Natural killer cell (primary cell): ENCODE measurements at regions not wholly inside any gene's neighbourhood (a gene's known extent, or its start where the extent isn't known, plus 50 kb on each side); places are given as distances from the start of the nearest gene placed in this dataset.

Source experiments
- ATAC-seq, 3 donors: fragments of 150-1000 bp in 2 of 3; fragments of 200-7000 bp in 1 of 3; cut with Tn5 transposase; 1 replicate in 1 of 3; 2 replicates in 2 of 3; pipeline ENCODE4 v1.10.0; 2021; ENCODE audit warnings: mild to moderate bottlenecking in 2 of 3, moderate library complexity in 2 of 3
- DNase-seq, 2 donors: peaks; one replicate each; pipeline versions ENCODE4 v3.0.0 to v3.0.0-alpha.2; 2013 to 2021; ENCODE audit warnings: mixed read lengths in 1 of 2
- H3K27ac ChIP-seq: one replicate; pipeline ENCODE4 v1.5.1; 2013; ENCODE audit warnings: mild to moderate bottlenecking, low read length
- H3K27me3 ChIP-seq: one replicate; pipeline ENCODE4 v1.6.1; 2013; ENCODE audit warnings: low read length; ENCODE audit not compliant: control insufficient read depth, insufficient read depth
- H3K36me3 ChIP-seq: one replicate; pipeline ENCODE4 v1.6.1; 2013; ENCODE audit warnings: low read length; ENCODE audit not compliant: control insufficient read depth, insufficient read depth
- H3K4me1 ChIP-seq: one replicate; pipeline ENCODE4 v1.6.1; 2013; ENCODE audit warnings: low read length; ENCODE audit not compliant: control insufficient read depth, insufficient read depth
- H3K4me3 ChIP-seq: one replicate; pipeline ENCODE4 v1.5.1; 2013; ENCODE audit warnings: low read length
- H3K9me3 ChIP-seq: one replicate; pipeline ENCODE4 v1.6.1; 2013; ENCODE audit warnings: low read length; ENCODE audit not compliant: control insufficient read depth, insufficient read depth
- H3K27ac Mint-ChIP-seq, 2 donors: one replicate each; pipeline ENCODE4 v1.8.0; 2022; ENCODE audit warnings: mild to moderate bottlenecking in 2 of 2, mixed read lengths in 2 of 2, moderate library complexity in 1 of 2
- H3K27me3 Mint-ChIP-seq, 2 donors: one replicate each; pipeline ENCODE4 v1.8.0; 2022; ENCODE audit warnings: low read depth in 2 of 2, mixed read lengths in 2 of 2
- H3K36me3 Mint-ChIP-seq: one replicate; pipeline ENCODE4 v1.8.0; 2022; ENCODE audit warnings: mixed read lengths
- H3K4me1 Mint-ChIP-seq, 2 donors: one replicate each; pipeline ENCODE4 v1.8.0; 2022; ENCODE audit warnings: mixed read lengths in 2 of 2
- H3K4me3 Mint-ChIP-seq: one replicate; pipeline ENCODE4 v1.8.0; 2022; ENCODE audit warnings: mild to moderate bottlenecking, moderate library complexity, mixed read lengths
- H3K9me3 Mint-ChIP-seq, 2 donors: one replicate each; pipeline ENCODE4 v1.8.0; 2022; ENCODE audit warnings: mixed read lengths in 2 of 2
- WGBS: methylation state at CpG from one replicate; pipeline ENCODE4 v1.1.7; 2013; ENCODE audit warnings: missing lambda C conversion rate; ENCODE audit not compliant: insufficient coverage; 5-methylcytosine and 5-hydroxymethylcytosine counted together
- intact Hi-C: fragments of 100-400 bp; cut with micrococcal nuclease; formaldehyde crosslinking; loops from one replicate; pipeline ENCODE4 v1.14.2; 2022
- TF ChIP-seq, protein P1 (sequence below): fragments of 200-600 bp; IDR thresholded peaks from one replicate; pipeline ENCODE4 v1.8.0; 2022; ENCODE audit warnings: antibody characterized with exemption

DNA sequence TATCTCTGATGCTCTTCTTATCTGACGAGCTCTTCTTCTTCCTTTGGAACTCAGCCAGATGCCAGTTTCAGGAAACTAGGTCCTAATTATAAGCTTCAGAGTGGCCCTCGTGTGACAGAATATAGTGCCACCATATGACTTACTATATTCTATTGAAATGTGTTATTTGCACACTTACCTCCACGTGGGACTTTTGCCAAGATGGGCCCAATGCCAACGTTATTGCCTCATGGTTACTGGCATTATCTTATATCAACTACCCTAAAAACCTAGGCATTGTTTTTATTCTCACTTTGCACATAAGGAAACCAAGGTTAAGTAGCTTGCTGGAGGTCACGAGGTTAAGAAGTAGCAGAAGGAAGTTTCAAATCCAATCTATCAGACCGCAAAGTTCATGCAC is 71.3 kb upstream of the SLCO3A1 start:
- H3K4me1 ChIP-seq: no peaks in the 10 kb centered on the region
- WGBS: 78% methylated on average over 6 of the region's 6 CpGs
- DNase-seq: no peak
- H3K4me3 ChIP-seq: no peak overlapping the region
- peaks cover 6 to 16% of the 10 kb centered on the region in 2 donors for H3K27me3 Mint-ChIP-seq
- H3K4me1 Mint-ChIP-seq: no peaks in the 10 kb centered on the region
- no peaks in the 10 kb centered on the region for H3K27me3 ChIP-seq
- intact Hi-C loops: no loop called here
- TF ChIP-seq, protein P1, sequence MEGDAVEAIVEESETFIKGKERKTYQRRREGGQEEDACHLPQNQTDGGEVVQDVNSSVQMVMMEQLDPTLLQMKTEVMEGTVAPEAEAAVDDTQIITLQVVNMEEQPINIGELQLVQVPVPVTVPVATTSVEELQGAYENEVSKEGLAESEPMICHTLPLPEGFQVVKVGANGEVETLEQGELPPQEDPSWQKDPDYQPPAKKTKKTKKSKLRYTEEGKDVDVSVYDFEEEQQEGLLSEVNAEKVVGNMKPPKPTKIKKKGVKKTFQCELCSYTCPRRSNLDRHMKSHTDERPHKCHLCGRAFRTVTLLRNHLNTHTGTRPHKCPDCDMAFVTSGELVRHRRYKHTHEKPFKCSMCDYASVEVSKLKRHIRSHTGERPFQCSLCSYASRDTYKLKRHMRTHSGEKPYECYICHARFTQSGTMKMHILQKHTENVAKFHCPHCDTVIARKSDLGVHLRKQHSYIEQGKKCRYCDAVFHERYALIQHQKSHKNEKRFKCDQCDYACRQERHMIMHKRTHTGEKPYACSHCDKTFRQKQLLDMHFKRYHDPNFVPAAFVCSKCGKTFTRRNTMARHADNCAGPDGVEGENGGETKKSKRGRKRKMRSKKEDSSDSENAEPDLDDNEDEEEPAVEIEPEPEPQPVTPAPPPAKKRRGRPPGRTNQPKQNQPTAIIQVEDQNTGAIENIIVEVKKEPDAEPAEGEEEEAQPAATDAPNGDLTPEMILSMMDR: no peak
- no peak overlapping the region for H3K27ac ChIP-seq
- H3K36me3 Mint-ChIP-seq: no peaks in the 10 kb centered on the region
- H3K4me3 Mint-ChIP-seq: no peak overlapping the region
- H3K27ac Mint-ChIP-seq: no peak overlapping the region
- no peak for ATAC-seq
- no peaks in the 10 kb centered on the region for H3K9me3 ChIP-seq
- no peaks in the 10 kb centered on the region for H3K36me3 ChIP-seq
- H3K9me3 Mint-ChIP-seq: no peaks in the 10 kb centered on the region

DNA sequence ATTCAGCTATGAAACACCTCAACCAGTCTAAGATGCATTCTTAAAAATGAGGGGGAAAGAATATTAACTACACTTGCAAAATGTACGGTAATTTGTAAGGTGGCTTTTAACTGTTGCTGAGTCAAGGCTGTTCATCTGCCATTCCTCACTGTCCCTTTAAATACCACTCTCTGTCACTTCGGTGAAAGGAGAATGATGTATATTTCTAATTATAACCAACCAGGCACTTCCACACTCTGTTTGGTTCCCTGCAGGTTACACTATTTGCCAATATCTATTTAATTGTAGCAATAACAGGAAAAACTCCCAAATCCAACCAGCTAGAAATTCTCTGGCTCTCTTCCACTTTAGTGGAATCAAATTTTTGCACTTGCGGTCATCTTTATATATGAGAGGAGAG is 70.5 kb upstream of the SLCO3A1 start:
- Histone ChIP-seq H3K4me3 (no peak overlapping the region), H3K4me1 (no peaks in the 10 kb centered on the region), H3K27me3 (no peaks in the 10 kb centered on the region), H3K9me3 (no peaks in the 10 kb centered on the region), H3K36me3 (no peaks in the 10 kb centered on the region), H3K27ac (no peak overlapping the region)
- intact Hi-C loops: no loop called here
- TF ChIP-seq, protein P1: no peak
- ATAC-seq (no peak), DNase-seq (no peak)
- H3K4me3 Mint-ChIP-seq: no peak overlapping the region
- no peak overlapping the region for H3K27ac Mint-ChIP-seq
- H3K9me3 Mint-ChIP-seq: no peaks in the 10 kb centered on the region
- no CpG with 5 or more reads among the region's 3 CpGs for WGBS
- peaks cover 6 to 11% of the 10 kb centered on the region in 2 donors for H3K27me3 Mint-ChIP-seq
- no peaks in the 10 kb centered on the region for H3K36me3 Mint-ChIP-seq
- no peaks in the 10 kb centered on the region for H3K4me1 Mint-ChIP-seq

DNA sequence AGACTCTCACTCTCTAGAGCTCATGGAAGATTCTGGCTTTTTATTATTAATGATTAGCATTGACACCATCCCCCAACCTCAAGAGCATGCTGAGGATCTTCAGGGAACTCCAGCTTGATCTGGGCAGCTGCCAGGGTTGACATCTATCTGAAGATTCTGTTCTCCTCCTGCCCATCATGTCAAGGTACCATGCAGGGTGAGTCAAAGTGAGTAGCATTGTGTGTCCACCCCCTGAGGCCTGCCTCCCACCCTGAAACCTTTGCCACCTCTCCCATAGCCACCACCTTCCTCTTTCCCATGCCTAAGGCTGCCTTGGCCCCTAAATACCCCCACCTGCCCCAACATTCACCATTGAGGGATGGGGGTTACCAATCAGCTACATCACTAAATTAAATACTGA is 70.1 kb upstream of the SLCO3A1 start:
- H3K36me3 Mint-ChIP-seq: no peaks in the 10 kb centered on the region
- H3K4me3 Mint-ChIP-seq: no peak overlapping the region
- TF ChIP-seq, protein P1: no peak
- no peak overlapping the region for H3K4me3 ChIP-seq
- intact Hi-C loops: no loop called here
- DNase-seq (no peak), ATAC-seq (no peak)
- H3K27me3 ChIP-seq: no peaks in the 10 kb centered on the region
- H3K4me1 Mint-ChIP-seq: no peaks in the 10 kb centered on the region
- no peaks in the 10 kb centered on the region for H3K4me1 ChIP-seq
- H3K9me3 ChIP-seq: no peaks in the 10 kb centered on the region
- H3K27ac Mint-ChIP-seq: no peak overlapping the region
- no peaks in the 10 kb centered on the region for H3K36me3 ChIP-seq
- peaks cover 6 to 8% of the 10 kb centered on the region in 2 donors for H3K27me3 Mint-ChIP-seq
- no peaks in the 10 kb centered on the region for H3K9me3 Mint-ChIP-seq
- H3K27ac ChIP-seq: no peak overlapping the region

DNA sequence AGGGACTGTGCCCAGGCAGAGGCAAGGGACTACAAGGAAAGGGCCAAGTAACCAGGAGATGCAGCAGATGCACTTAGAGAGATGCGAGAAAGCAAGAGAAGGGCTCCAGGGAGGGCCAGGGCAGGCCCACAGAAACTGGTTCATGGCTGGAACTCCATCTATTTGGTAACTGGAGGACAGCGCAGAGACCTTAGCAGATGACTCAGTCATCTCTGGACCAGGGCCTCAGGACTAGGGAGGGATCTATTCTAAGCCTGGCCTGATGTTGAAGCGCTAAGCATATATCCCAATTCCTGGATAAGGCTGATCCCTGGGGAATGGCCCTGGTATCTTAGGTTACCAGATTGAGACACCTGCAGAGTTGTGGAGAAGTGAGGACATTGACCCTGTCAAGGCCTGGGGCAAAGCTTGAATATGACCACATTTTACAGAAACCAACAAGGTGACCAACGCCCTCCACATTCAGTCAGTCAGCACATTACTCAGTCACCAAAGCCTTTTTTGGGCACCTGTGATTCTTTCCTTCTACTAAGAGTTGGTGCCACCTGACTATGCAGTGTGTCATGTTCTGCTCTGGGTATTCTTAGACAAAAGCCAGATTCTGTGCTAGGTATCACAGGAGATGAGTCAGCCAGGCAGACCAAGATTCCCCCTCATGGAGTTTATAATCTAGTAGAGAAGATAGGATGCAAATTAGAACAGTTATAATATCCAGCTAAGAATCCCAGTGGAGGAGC is 68.4 kb upstream of the SLCO3A1 start:
- Mint-ChIP-seq H3K27ac (no peak overlapping the region), H3K4me3 (no peak overlapping the region), H3K27me3 (peaks cover 3 to 8% of the 10 kb centered on the region in 2 donors), H3K36me3 (no peaks in the 10 kb centered on the region), H3K4me1 (no peaks in the 10 kb centered on the region), H3K9me3 (no peaks in the 10 kb centered on the region)
- WGBS: 90% methylated on average over 4 of the region's 4 CpGs
- Histone ChIP-seq H3K9me3 (no peaks in the 10 kb centered on the region), H3K4me3 (no peak overlapping the region), H3K4me1 (no peaks in the 10 kb centered on the region), H3K27ac (no peak overlapping the region), H3K27me3 (no peaks in the 10 kb centered on the region), H3K36me3 (no peaks in the 10 kb centered on the region)
- TF ChIP-seq, protein P1: no peak
- DNase-seq: no peak
- ATAC-seq: no peak
- intact Hi-C loops: no loop called here
